CD1c-positive myeloid dendritic cell (primary cell): ENCODE measurements at regions not wholly inside any gene's neighbourhood (a gene's known extent, or its start where the extent isn't known, plus 50 kb on each side); places are given as distances from the start of the nearest gene placed in this dataset.
"Not testable (repeated sequence)": the region's sequence is repeated elsewhere in the genome, so short reads cannot be mapped to it uniquely, and the experiment has no call there.

Experiments used
- DNase-seq: peaks from one replicate; pipeline ENCODE4 v3.0.0-alpha.2; 2016; ENCODE audit errors: extremely low spot score

GRCh38 chr5:87751824-87752223 is 339.1 kb upstream of the CCNH start:
- no peak for DNase-seq

GRCh38 chr5:87746891-87747377 is 334.2 kb upstream of the CCNH start:
- no peak for DNase-seq

GRCh38 chr5:87746341-87746740 is 333.6 kb upstream of the CCNH start:
- DNase-seq = no peak

- DNase-seq = no peak
These were observed 329.2 kb upstream of the CCNH start for GRCh38 chr5:87741881-87742280.

GRCh38 chr5:87735923-87736322 is 323.2 kb upstream of the CCNH start:
- DNase-seq = no peak

GRCh38 chr5:87733897-87734296 is 321.2 kb upstream of the CCNH start:
- DNase-seq = no peak

- DNase-seq = no peak
These were observed 320.4 kb upstream of the CCNH start for GRCh38 chr5:87732875-87733768.

- DNase-seq = no peak
These were observed 317.1 kb upstream of the CCNH start for GRCh38 chr5:87729781-87730180.

- no peak for DNase-seq
These were observed 309.6 kb upstream of the CCNH start for GRCh38 chr5:87722286-87722685.

GRCh38 chr5:87718224-87718925 is 305.6 kb upstream of the CCNH start:
- DNase-seq = not testable (repeated sequence)

GRCh38 chr5:87717761-87718160 is 305.0 kb upstream of the CCNH start:
- no peak for DNase-seq

- DNase-seq = no peak
These were observed 293.1 kb upstream of the CCNH start for GRCh38 chr5:87705876-87706275.

- DNase-seq = no peak
These were observed 274.2 kb upstream of the CCNH start for GRCh38 chr5:87686975-87687374.

GRCh38 chr5:87686018-87686417 is 273.3 kb upstream of the CCNH start:
- DNase-seq = no peak

GRCh38 chr5:87674235-87674634 is 261.5 kb upstream of the CCNH start:
- no peak for DNase-seq

- no peak for DNase-seq
These were observed 258.4 kb upstream of the CCNH start for GRCh38 chr5:87671146-87671545.

GRCh38 chr5:87665166-87665565 is 252.4 kb upstream of the CCNH start:
- DNase-seq = no peak

GRCh38 chr5:87661784-87662566 is 249.2 kb upstream of the CCNH start:
- no peak for DNase-seq

- no peak for DNase-seq
These were observed 240.5 kb upstream of the CCNH start for GRCh38 chr5:87653242-87653641.

- DNase-seq = no peak
These were observed 237.6 kb upstream of the CCNH start for GRCh38 chr5:87650284-87650683.

- DNase-seq = no peak
These were observed 236.7 kb upstream of the CCNH start for GRCh38 chr5:87649455-87649854.

- no peak for DNase-seq
These were observed 232.5 kb upstream of the CCNH start for GRCh38 chr5:87645224-87645623.
